HL-60 (cell line): ENCODE measurements at regions not wholly inside any gene's neighbourhood (a gene's known extent, or its start where the extent isn't known, plus 50 kb on each side); places are given as distances from the start of the nearest gene placed in this dataset.
"Not testable (repeated sequence)": the region's sequence is repeated elsewhere in the genome, so short reads cannot be mapped to it uniquely, and the experiment has no call there.

Experiments used
- GABPA ChIP-seq: IDR thresholded peaks from 2 replicates; pipeline ENCODE4 v1.6.1; 2012; ENCODE audit warnings: low read depth
- POLR2AphosphoS5 ChIP-seq: IDR thresholded peaks from 2 replicates; pipeline ENCODE4 v1.6.1; 2012; ENCODE audit warnings: low read depth
- TF ChIP-seq, protein P1 (sequence below): IDR thresholded peaks from one replicate; pipeline ENCODE4 v1.5.1; 2011; ENCODE audit warnings: low read length, control low read depth, inconsistent platforms; ENCODE audit not compliant: insufficient read depth
- TF ChIP-seq, protein P2 (sequence below): IDR thresholded peaks from 2 replicates; pipeline ENCODE4 v1.6.1; 2012; ENCODE audit warnings: low read depth; ENCODE audit not compliant: insufficient replicate concordance

DNA sequence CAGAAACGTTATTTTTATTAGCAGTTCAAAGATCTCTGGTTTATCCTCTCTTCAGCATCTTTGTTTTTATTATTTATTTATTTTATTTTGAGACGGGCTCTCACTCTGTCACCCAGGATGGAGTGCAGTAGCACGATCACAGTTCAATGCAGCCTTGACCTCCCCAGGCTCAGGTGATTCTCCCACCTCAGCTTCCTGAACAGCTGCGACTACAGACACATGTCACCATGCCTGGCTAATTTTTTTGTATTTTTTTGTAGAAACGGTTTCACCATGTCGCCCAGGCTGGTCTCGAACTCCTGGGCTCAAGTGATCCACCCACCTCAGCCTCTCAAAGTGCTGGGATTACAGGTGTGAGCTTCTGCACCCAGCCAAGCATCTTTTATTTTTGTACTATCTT is 147.7 kb downstream of the CDRT15L2 start:
- TF ChIP-seq POLR2AphosphoS5, GABPA: not testable (repeated sequence)
- TF ChIP-seq, protein P1, sequence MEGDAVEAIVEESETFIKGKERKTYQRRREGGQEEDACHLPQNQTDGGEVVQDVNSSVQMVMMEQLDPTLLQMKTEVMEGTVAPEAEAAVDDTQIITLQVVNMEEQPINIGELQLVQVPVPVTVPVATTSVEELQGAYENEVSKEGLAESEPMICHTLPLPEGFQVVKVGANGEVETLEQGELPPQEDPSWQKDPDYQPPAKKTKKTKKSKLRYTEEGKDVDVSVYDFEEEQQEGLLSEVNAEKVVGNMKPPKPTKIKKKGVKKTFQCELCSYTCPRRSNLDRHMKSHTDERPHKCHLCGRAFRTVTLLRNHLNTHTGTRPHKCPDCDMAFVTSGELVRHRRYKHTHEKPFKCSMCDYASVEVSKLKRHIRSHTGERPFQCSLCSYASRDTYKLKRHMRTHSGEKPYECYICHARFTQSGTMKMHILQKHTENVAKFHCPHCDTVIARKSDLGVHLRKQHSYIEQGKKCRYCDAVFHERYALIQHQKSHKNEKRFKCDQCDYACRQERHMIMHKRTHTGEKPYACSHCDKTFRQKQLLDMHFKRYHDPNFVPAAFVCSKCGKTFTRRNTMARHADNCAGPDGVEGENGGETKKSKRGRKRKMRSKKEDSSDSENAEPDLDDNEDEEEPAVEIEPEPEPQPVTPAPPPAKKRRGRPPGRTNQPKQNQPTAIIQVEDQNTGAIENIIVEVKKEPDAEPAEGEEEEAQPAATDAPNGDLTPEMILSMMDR: not testable (repeated sequence)
- TF ChIP-seq, protein P2, sequence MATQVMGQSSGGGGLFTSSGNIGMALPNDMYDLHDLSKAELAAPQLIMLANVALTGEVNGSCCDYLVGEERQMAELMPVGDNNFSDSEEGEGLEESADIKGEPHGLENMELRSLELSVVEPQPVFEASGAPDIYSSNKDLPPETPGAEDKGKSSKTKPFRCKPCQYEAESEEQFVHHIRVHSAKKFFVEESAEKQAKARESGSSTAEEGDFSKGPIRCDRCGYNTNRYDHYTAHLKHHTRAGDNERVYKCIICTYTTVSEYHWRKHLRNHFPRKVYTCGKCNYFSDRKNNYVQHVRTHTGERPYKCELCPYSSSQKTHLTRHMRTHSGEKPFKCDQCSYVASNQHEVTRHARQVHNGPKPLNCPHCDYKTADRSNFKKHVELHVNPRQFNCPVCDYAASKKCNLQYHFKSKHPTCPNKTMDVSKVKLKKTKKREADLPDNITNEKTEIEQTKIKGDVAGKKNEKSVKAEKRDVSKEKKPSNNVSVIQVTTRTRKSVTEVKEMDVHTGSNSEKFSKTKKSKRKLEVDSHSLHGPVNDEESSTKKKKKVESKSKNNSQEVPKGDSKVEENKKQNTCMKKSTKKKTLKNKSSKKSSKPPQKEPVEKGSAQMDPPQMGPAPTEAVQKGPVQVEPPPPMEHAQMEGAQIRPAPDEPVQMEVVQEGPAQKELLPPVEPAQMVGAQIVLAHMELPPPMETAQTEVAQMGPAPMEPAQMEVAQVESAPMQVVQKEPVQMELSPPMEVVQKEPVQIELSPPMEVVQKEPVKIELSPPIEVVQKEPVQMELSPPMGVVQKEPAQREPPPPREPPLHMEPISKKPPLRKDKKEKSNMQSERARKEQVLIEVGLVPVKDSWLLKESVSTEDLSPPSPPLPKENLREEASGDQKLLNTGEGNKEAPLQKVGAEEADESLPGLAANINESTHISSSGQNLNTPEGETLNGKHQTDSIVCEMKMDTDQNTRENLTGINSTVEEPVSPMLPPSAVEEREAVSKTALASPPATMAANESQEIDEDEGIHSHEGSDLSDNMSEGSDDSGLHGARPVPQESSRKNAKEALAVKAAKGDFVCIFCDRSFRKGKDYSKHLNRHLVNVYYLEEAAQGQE: not testable (repeated sequence)
